PC-3 (cell line): ENCODE measurements at regions not wholly inside any gene's neighbourhood (a gene's known extent, or its start where the extent isn't known, plus 50 kb on each side); places are given as distances from the start of the nearest gene placed in this dataset.

Experiments used
- ATAC-seq: fragments of 200-7000 bp; cut with Tn5 transposase; 2 replicates; pipeline ENCODE4 v1.9.1; 2020; ENCODE audit warnings: mild to moderate bottlenecking, moderate library complexity
- BruUV-seq: library from RNA; stranded (reverse); fragments of 400-500 nt; replicated peaks from 2 replicates; lab custom pipeline; 2021; lab: Mats Ljungman, UMichigan
- CTCF ChIA-PET: fragments of 300-600 bp; sonication (Branson Sonifier 250); formaldehyde crosslinking; loops from one replicate; lab custom pipeline; 2022; ENCODE audit warnings: antibody characterized with exemption; lab: Charles Lee
- POLR2A ChIA-PET: fragments of 300-600 bp; sonication (Branson Sonifier 250); formaldehyde crosslinking; loops from one replicate; lab custom pipeline; 2022; ENCODE audit warnings: antibody characterized with exemption; ENCODE audit not compliant: unreplicated experiment; lab: Charles Lee
- DNase-seq: peaks from one replicate; pipeline ENCODE4 v3.0.0-alpha.2; 2015
- H2AFZ ChIP-seq: fragments of 300-600 bp; sonication (generic); 2 replicates; pipeline ENCODE4 v1.6.0; 2016; ENCODE audit warnings: antibody characterized with exemption, low read length
- H3F3A ChIP-seq: fragments of 300-600 bp; sonication (generic); one replicate; pipeline ENCODE4 v1.6.0; 2017; ENCODE audit warnings: antibody characterized with exemption, low read length, control low read depth, mild to moderate bottlenecking; ENCODE audit not compliant: unreplicated experiment
- H3K27ac ChIP-seq: fragments of 300-600 bp; sonication (generic); 2 replicates; pipeline ENCODE4 v1.5.1; 2016; ENCODE audit warnings: mild to moderate bottlenecking, low read length
- H3K27me3 ChIP-seq: fragments of 300-600 bp; sonication (generic); 2 replicates; pipeline ENCODE4 v1.6.1; 2016; ENCODE audit warnings: low read length, mixed read lengths
- H3K36me3 ChIP-seq: fragments of 300-600 bp; sonication (generic); 2 replicates; pipeline ENCODE4 v1.6.1; 2016; ENCODE audit warnings: low read depth, mixed run types, low read length, mixed read lengths
- H3K4me1 ChIP-seq: fragments of 300-600 bp; sonication (generic); 2 replicates; pipeline ENCODE4 v1.5.1; 2016; ENCODE audit warnings: low read length; ENCODE audit not compliant: insufficient read depth
- H3K4me2 ChIP-seq: fragments of 300-600 bp; sonication (generic); 2 replicates; pipeline ENCODE4 v1.6.0; 2016; ENCODE audit warnings: low read length
- H3K4me3 ChIP-seq: fragments of 300-600 bp; sonication (generic); 2 replicates; pipeline ENCODE4 v1.5.1; 2016; ENCODE audit warnings: mild to moderate bottlenecking, low read length, mixed read lengths
- H3K79me2 ChIP-seq: fragments of 300-600 bp; sonication (generic); 2 replicates; pipeline ENCODE4 v1.6.1; 2017; ENCODE audit warnings: low read length, mixed read lengths
- H3K9ac ChIP-seq: fragments of 300-600 bp; sonication (generic); 2 replicates; pipeline ENCODE4 v1.6.0; 2016; ENCODE audit warnings: mild to moderate bottlenecking, low read length
- H3K9me2 ChIP-seq: fragments of 300-600 bp; sonication (generic); replicated peaks from 2 replicates; pipeline ENCODE4 v1.6.1; 2016; ENCODE audit warnings: mixed run types, low read length, mixed read lengths
- H3K9me3 ChIP-seq: fragments of 300-600 bp; sonication (generic); 2 replicates; pipeline ENCODE4 v1.6.1; 2016; ENCODE audit warnings: low read length, mixed read lengths
- H4K20me1 ChIP-seq: fragments of 300-600 bp; sonication (generic); 2 replicates; pipeline ENCODE4 v1.6.1; 2016; ENCODE audit warnings: low read length, mixed read lengths
- CTCF ChIP-seq: fragments of 300-600 bp; sonication (generic); conservative IDR thresholded peaks from 2 replicates; pipeline ENCODE4 v1.5.1; 2017; ENCODE audit warnings: antibody characterized with exemption, low read depth, mild to moderate bottlenecking, low read length
- EZH2 ChIP-seq: fragments of 300-600 bp; sonication (generic); IDR thresholded peaks from one replicate; pipeline ENCODE4 v1.6.1; 2017; ENCODE audit warnings: antibody characterized with exemption, mild to moderate bottlenecking, low read length; ENCODE audit not compliant: unreplicated experiment
- EZH2phosphoT487 ChIP-seq: fragments of 300-600 bp; sonication (generic); IDR thresholded peaks from 2 replicates; pipeline ENCODE4 v1.6.1; 2018; ENCODE audit warnings: mild to moderate bottlenecking, antibody characterized with exemption, low read length, borderline replicate concordance
- intact Hi-C: fragments of 100-400 bp; cut with micrococcal nuclease; formaldehyde crosslinking; loops from 2 replicates; pipeline ENCODE4 v1.9.0; 2023

- CTCF ChIA-PET: no interaction called here
- no peaks in the 10 kb centered on the region for H3K27me3 ChIP-seq
- no peaks in the 10 kb centered on the region for H3K36me3 ChIP-seq
- ATAC-seq (no peak), DNase-seq (no peak)
- H3K27ac ChIP-seq: no peak overlapping the region
- intact Hi-C loops: no loop called here
- H3K9ac ChIP-seq: no peak overlapping the region
- BruUV-seq: no TSS peak
- no peak overlapping the region for H3K4me3 ChIP-seq
- H4K20me1 ChIP-seq: no peaks in the 10 kb centered on the region
- H3K79me2 ChIP-seq: no peaks in the 10 kb centered on the region
- H3K9me2 ChIP-seq: 0 out of 2 replicates have a peak, but pooled peaks cover 5% of the 10 kb centered on the region
- POLR2A ChIA-PET: no interaction called here
- H3K9me3 ChIP-seq: no peaks in the 10 kb centered on the region
- H2AFZ ChIP-seq: no peak overlapping the region
- H3K4me2 ChIP-seq: no peak overlapping the region
- no peak for TF ChIP-seq EZH2
- no peak for TF ChIP-seq CTCF
- no peaks in the 10 kb centered on the region for H3K4me1 ChIP-seq
- no peaks in the 10 kb centered on the region for H3F3A ChIP-seq
Observed at GRCh38 chr20:7571101-7571500, 369.2 kb downstream of the HAO1 start.

GRCh38 chr20:7571521-7572055 lies 368.7 kb downstream of the HAO1 start:
- no peak overlapping the region for H3K4me3 ChIP-seq
- no peaks in the 10 kb centered on the region for H3K9me3 ChIP-seq
- H4K20me1 ChIP-seq: no peaks in the 10 kb centered on the region
- no peak overlapping the region for H3K9ac ChIP-seq
- no peak for ATAC-seq
- ChIA-PET POLR2A (no interaction called here), CTCF (no interaction called here)
- H3K9me2 ChIP-seq: 0 out of 2 replicates have a peak, but pooled peaks cover 5% of the 10 kb centered on the region
- no peak overlapping the region for H3K4me2 ChIP-seq
- H3K27ac ChIP-seq: no peak overlapping the region
- H3K4me1 ChIP-seq: no peaks in the 10 kb centered on the region
- no peaks in the 10 kb centered on the region for H3K79me2 ChIP-seq
- DNase-seq: no peak
- TF ChIP-seq CTCF: no peak
- no peak for TF ChIP-seq EZH2phosphoT487
- no peak for TF ChIP-seq EZH2
- no peaks in the 10 kb centered on the region for H3K36me3 ChIP-seq
- no peaks in the 10 kb centered on the region for H3K27me3 ChIP-seq
- intact Hi-C loops: no loop called here
- H2AFZ ChIP-seq: no peak overlapping the region
- no TSS peak for BruUV-seq
- no peaks in the 10 kb centered on the region for H3F3A ChIP-seq

GRCh38 chr20:7579888-7580287 lies 360.4 kb downstream of the HAO1 start:
- H3K36me3 ChIP-seq: no peaks in the 10 kb centered on the region
- H3K27me3 ChIP-seq: no peaks in the 10 kb centered on the region
- H3K79me2 ChIP-seq: no peaks in the 10 kb centered on the region
- intact Hi-C loops: no loop called here
- H3K4me2 ChIP-seq: no peak overlapping the region
- no TSS peak for BruUV-seq
- H3K27ac ChIP-seq: no peak overlapping the region
- no peaks in the 10 kb centered on the region for H4K20me1 ChIP-seq
- no peaks in the 10 kb centered on the region for H3K9me3 ChIP-seq
- H3K4me1 ChIP-seq: no peaks in the 10 kb centered on the region
- ChIA-PET POLR2A (no interaction called here), CTCF (no interaction called here)
- TF ChIP-seq CTCF (no peak), EZH2 (no peak), EZH2phosphoT487 (no peak)
- ATAC-seq (no peak), DNase-seq (peak; percentile 53)
- H2AFZ ChIP-seq: no peak overlapping the region
- no peaks in the 10 kb centered on the region for H3K9me2 ChIP-seq
- H3F3A ChIP-seq: no peaks in the 10 kb centered on the region
- H3K9ac ChIP-seq: no peak overlapping the region
- H3K4me3 ChIP-seq: no peak overlapping the region
